Superior temporal gyrus (tissue), 1 donor: ENCODE measurements at regions not wholly inside any gene's neighbourhood (a gene's known extent, or its start where the extent isn't known, plus 50 kb on each side); places are given as distances from the start of the nearest gene placed in this dataset.

Source experiments
- DNase-seq: peaks from one replicate; pipeline ENCODE4 v3.0.0-alpha.2; 2016; ENCODE audit errors: extremely low spot score

GRCh38 chr10:130371156-130371555 lies 235.0 kb downstream of the GLRX3 start:
- DNase-seq = no peak

DNA sequence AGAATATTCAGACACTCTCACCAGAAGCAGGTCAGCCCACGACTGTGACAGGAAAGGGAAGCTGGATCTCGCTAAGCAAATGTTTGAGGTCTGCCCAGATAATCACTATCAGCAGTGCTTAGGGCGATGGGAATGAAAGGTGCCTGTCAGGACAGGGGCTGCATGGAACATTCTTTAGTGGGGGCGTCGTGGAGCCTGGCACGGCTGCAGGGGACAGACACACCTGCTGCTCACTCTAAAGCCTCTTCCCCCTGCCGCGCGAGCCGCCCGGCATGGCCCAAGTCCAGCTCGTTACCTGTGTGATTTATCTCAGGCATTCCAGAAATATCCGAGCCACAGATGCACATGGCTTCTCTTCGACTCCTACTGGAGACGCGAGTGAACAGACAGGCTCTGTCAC lies 235.5 kb downstream of the GLRX3 start:
- no peak for DNase-seq

DNA sequence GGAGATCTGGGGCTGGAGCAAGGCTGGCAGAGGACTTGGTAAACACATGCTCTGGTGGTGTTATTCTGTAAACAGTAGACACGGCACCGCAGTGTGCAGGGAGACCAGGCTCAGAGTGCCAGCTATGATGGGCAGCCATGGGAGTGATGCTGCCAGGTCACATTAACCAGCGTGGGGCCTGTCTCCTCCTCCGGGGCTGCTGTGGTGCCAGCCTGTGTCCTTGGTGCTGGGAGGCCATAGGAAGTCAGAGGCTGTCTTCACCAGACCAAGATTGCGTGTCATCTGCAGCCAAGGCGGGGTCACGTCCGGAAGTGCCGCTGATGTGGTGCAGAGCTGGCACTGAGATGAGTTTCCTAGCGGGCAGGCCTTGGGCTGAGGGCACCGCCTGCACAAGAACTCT lies 236.0 kb downstream of the GLRX3 start:
- no peak for DNase-seq

- DNase-seq = no peak
These were observed 236.7 kb downstream of the GLRX3 start for GRCh38 chr10:130372866-130373265.

DNA sequence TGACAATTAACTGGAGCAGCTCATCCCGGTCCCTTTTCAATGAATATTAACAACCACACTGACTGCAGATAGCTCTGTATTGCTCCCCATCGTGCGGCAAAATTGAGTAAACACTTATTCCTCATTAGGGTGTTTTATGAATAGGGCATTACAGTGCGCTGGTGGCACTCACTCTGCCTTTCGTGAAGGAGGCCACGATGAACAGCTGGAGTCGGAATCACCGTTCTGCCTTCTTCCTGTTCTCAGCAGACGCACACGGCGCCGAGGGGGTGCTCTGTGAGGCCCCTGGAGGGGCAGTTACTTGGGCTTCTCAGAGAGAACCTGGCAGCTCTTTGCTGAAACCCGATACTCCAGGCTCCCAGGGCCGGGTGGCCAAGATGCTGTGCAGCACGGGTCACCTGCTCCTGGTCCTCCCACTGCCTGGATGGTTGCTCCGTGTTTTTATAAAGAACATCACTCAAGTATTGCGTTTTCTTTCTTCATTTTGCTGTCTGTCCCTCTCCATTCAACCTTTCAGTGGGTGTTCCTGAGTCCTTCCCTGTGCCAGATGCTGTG lies 241.9 kb downstream of the GLRX3 start:
- no peak for DNase-seq

- DNase-seq = no peak
These were observed 242.6 kb downstream of the GLRX3 start for GRCh38 chr10:130378556-130379400.

DNA sequence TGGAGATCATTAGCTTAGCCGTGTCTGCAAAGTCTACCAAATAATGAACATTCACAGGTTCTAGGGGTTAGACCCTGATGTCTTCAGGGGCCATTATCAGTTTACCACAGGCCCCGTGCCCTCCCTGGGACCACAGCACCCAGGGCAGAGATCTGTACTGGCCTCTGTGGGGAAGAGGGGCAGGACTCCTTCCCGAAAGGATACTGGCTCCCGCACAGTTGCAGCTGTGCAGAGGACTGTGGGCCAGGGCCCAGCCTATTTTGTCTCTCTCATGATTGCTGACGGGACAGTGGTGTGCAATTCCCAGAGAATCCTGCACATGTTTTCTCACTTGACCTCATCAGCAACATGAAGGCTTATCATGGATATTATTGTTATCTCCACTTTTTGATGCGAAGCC lies 243.9 kb downstream of the GLRX3 start:
- no peak for DNase-seq

- DNase-seq = no peak
These were observed 245.8 kb downstream of the GLRX3 start for GRCh38 chr10:130382031-130382430.

DNA sequence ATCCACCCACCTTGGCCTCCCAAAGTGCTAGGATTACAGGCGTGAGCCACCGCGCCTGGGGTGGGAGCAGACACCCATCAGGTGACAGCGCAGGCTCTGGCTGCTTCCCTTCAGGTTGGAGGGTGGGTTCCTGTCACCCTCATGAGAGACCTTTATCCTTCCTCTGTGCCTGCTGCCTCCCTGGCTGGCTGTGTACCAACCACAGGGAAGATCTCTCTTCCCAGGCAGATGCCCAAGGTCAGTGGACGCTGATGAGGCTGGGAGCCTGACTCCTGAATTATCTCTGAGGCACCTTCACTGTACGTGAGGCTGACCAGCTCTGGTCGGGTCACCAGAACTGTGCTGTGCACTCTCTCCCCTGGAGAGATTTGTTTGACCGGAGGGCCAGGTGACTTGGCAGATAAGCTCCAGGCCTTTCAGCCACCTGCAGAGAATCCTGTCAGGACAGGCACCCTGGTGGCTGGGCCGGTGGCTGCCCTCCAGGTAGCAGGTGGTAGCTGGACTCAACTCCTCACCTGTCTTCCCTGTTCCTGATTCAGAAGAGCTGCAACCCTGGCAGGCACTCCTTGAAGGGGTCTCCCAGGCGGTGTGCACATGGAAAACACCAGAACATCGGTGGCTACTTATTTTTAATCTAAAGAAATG lies 251.9 kb downstream of the GLRX3 start:
- no peak for DNase-seq

DNA sequence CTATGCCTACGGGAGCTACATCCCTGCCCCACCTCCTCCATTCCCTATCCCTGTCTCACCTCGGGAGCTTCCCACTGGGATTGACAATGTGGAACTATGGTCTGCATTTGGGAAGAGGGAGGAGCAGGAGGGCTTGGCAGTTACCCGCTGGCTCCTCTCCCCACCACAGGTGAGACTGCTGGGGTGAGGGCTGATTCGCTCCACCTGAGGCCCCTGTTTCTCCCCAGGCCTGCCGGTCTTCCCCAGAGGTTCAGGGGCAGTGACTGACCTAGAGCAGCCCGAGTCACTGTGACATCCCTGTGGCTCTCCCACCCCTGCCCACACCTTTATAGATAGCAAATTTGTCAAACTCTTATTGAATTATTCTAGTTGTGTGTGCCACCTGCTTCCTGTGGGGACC lies 252.6 kb downstream of the GLRX3 start:
- no peak for DNase-seq

- DNase-seq = no peak
These were observed 253.7 kb downstream of the GLRX3 start for GRCh38 chr10:130389906-130390305.

DNA sequence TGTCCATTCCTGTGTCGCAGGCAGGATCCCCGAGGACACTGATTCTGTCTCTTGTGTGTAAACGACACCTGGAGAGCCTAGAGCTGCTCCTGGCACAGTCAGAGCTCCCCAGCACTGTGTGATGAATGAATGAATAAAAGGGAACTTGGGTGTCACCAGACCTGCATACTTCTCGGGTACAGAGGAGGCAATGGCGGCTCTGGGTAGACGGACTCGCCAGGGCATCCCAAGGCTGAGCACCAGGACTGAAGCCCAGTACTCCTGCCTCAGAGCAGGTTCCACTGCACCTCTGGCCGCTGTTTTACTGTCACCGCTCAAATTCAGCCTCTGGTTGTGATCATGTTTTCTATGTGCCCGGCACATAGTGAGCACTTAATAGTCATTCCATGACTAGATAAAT lies 255.8 kb downstream of the GLRX3 start:
- no peak for DNase-seq

DNA sequence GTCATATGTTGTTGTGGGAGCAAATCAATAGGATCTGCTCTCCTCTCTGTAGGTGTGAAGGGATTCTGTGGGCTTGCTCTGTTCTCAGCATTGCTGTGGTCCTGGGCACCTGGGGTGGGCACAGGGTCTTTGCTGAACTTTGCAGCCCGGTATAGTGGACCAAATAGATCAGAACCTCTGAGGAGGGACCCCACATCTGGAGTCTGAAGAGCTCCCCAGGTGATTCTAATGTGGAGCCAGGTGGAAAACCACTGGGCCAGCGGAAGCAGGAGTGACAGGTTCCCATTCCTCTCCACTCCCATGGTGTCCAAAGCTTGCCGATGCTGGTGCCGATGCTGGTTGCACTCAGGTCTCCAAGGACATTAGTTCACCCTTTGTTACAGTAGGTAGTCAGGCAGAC lies 257.2 kb downstream of the GLRX3 start:
- no peak for DNase-seq

DNA sequence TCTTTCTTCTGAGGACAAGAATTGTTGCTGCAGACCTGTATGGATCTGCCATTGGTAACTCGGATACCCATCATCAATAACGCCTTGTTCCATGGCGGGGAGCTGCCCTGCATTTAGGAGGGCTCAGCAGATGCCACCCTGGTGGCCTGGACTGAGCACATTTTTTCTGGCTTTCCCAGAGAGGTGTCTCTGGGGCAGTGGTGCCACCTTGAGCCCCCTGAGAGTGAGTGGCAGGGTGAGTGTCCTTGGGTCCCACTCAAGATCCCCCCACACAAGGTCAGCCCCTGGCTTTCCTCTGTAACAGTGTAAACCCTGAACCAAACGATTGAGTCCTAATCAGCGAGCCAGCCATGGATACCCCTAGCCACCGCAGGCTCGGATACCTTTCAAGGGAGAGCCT lies 258.6 kb downstream of the GLRX3 start:
- DNase-seq = no peak

- DNase-seq = no peak
These were observed 259.2 kb downstream of the GLRX3 start for GRCh38 chr10:130395248-130395936.

GRCh38 chr10:130396044-130396443 lies 259.9 kb downstream of the GLRX3 start:
- no peak for DNase-seq

DNA sequence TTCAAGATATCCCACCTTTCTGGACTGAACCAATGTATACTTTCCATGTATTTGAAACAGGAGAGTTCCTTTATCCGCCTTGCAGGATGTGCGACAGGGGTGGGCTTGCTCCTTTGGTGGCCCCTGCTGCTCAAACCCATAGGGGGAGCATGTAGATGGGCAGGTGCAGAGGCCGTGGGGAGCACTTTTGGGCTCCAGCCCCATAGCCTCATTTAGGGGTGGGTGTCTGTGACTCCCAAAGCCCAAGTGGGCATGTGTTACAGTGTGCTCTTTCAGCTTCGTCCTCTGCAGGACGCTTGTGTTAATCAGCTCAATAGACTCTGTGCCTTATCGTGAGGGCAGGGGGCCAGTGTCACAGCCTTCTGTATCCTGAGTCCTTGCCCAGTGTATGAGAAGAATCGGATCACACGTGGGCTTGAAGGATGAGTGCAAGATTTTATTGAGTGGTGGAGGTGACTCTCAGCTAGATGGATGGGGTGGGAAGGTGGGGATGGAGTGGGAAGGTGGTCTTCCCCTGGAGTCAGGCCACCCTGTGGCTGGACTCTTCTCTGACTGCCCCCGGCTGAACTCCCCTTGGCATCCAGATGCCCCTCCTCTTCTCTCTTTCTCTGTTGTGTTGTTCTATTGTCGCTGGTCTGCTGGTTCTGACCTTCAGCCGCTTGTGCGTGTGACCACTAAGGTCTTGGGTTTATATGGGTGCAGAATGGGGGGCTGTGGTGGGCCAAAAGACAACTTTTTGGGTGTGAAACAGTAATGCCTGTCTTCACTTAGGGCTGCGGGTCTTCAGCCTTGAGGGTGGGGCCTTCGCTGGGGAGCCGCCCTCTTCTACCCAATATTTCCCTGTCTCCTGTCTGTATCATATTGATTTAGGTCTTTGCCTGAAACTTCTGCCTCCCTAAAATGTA lies 262.2 kb downstream of the GLRX3 start:
- no peak for DNase-seq

- no peak for DNase-seq
These were observed 263.3 kb downstream of the GLRX3 start for GRCh38 chr10:130399425-130399950.

DNA sequence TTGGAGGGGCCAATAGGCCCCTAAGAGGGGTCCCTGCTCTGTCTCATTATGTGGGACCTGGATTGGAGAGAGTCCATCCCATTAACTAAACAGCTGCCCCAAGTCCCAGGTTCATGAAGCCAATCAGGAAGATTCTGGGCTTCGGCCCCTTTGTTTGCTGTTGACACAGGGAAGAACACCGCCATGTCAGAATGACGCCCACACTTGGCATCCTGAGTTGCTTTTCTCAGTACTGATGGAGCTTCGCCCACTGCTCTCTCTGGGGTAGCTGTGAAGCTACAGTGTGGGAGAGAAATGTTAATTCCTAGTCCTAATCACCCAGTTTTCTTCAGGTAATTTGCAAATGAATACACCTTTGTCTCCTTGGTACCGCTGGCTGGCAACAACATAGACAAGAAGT lies 264.7 kb downstream of the GLRX3 start:
- no peak for DNase-seq

DNA sequence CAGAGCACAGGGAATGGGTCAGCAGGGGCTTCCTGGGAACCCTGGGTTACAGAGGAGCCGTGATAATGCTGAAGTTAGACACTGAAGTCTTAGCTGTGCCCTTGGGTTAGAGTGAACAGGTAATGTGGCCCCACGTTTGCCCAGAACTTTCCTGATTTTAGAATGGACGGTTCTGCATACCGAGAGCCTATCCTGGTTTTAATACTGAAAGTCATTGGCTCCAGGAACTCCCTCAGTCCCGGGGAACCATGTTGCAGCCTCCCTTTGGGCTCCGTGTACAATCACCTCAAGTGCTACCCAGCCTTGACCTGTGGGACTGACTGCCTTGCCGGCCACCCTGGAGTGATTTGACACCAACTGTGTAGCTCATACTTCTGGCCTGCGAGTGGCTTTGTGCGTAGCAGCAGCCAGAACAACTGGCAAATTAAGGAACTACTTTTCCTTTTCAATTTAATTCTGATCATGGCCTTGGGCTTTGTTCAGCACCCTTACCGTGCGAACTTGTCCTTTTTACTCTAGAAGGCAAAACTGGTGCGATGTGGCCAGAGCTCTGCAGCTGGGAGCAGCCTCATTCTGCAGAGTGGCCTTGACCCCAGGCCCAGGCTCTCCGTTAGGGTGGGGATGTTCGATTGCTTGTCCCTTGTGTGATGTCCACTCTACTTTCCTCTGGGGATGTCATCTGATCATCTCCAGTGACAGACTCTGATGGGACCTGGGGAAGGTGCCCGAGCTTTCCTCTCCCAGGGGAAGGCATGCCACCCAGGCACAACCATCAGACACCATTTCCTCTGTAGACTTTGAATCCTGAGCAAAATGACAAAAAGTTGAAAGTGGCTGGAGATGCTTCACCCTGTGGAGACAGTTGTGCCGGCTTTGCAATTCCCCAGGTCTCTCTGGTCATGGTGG lies 265.9 kb downstream of the GLRX3 start:
- no peak for DNase-seq
